Testis (tissue), 2 donors: ENCODE measurements at regions not wholly inside any gene's neighbourhood (a gene's known extent, or its start where the extent isn't known, plus 50 kb on each side); places are given as distances from the start of the nearest gene placed in this dataset.

Experiments used
- POLR2A ChIP-seq: fragments of 450-650 bp; IDR thresholded peaks from one replicate; pipeline ENCODE4 v1.6.1; 2017; ENCODE audit warnings: antibody characterized with exemption, mild to moderate bottlenecking, moderate library complexity
- TF ChIP-seq, protein P1 (sequence below), 3 experiments: fragments of 450-650 bp in 2 of 3; fragments of 200-600 bp in 1 of 3; sonication (generic) in 1 of 3; IDR thresholded peaks; one replicate each; pipeline ENCODE4 v1.5.1; 2016 to 2019; ENCODE audit warnings: antibody characterized with exemption in 3 of 3, mild to moderate bottlenecking in 2 of 3, moderate library complexity in 1 of 3

DNA sequence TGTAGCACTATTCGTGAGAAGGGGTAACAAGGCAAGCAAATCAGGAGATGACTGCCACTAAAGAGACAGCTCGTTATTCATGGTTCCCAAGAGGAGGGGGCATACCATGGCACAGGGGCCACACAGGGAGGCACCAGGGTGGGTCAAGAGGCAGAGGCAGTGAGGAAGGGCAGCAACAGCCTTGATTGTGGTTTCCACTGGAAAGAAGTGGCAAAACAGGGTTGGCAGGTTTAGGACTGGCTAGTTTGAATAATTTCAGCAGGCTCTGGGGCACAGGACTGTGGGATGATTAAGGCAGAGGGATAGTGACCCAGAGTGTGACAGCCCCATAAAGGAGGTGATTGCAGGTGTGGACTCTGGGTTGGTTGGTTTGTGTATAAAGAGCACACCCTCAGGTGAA, 188.9 kb downstream of the CBLN1 start:
- no peak for TF ChIP-seq POLR2A
- TF ChIP-seq, protein P1, sequence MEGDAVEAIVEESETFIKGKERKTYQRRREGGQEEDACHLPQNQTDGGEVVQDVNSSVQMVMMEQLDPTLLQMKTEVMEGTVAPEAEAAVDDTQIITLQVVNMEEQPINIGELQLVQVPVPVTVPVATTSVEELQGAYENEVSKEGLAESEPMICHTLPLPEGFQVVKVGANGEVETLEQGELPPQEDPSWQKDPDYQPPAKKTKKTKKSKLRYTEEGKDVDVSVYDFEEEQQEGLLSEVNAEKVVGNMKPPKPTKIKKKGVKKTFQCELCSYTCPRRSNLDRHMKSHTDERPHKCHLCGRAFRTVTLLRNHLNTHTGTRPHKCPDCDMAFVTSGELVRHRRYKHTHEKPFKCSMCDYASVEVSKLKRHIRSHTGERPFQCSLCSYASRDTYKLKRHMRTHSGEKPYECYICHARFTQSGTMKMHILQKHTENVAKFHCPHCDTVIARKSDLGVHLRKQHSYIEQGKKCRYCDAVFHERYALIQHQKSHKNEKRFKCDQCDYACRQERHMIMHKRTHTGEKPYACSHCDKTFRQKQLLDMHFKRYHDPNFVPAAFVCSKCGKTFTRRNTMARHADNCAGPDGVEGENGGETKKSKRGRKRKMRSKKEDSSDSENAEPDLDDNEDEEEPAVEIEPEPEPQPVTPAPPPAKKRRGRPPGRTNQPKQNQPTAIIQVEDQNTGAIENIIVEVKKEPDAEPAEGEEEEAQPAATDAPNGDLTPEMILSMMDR (IDR thresholded peaks at IDR 0.05), result no peak
